K562 (cell line): ENCODE measurements at regions not wholly inside any gene's neighbourhood (a gene's known extent, or its start where the extent isn't known, plus 50 kb on each side); places are given as distances from the start of the nearest gene placed in this dataset.

Experiments used
- CHCHD3 ChIP-seq: fragments of 250-450 bp; sonication (Bioruptor Pico); IDR thresholded peaks from 2 replicates; pipeline ENCODE4 v2.1.2; 2022; ENCODE audit warnings: mild to moderate bottlenecking
- CTCF ChIP-seq, 3 experiments: IDR thresholded peaks in 2 of 3; conservative IDR thresholded peaks in 1 of 3; 2 replicates each; pipeline ENCODE4 v1.5.1; 2011 to 2012; ENCODE audit warnings: low read length in 3 of 3, mild to moderate bottlenecking in 3 of 3, control low read depth in 2 of 3, improper control_type of control experiment in 1 of 3, inconsistent platforms in 1 of 3, low read depth in 1 of 3, mixed read lengths in 1 of 3, moderate library complexity in 1 of 3; ENCODE audit not compliant: insufficient read depth in 2 of 3
- EHMT2 ChIP-seq: fragments of 450-650 bp; IDR thresholded peaks from 2 replicates; pipeline ENCODE4 v1.6.1; 2018; ENCODE audit warnings: antibody characterized with exemption
- EZH2 ChIP-seq: IDR thresholded peaks from 2 replicates; pipeline ENCODE4 v1.6.1; 2012; ENCODE audit warnings: low read depth, mild to moderate bottlenecking, inconsistent platforms, low read length, borderline replicate concordance
- HSF4 ChIP-seq: fragments of 250-450 bp; sonication (Bioruptor Pico); IDR thresholded peaks from 2 replicates; pipeline ENCODE4 v2.1.2; 2022; ENCODE audit warnings: mild to moderate bottlenecking, moderate library complexity, borderline replicate concordance
- POLR2A ChIP-seq: fragments of 450-650 bp; conservative IDR thresholded peaks from 2 replicates; pipeline ENCODE4 v1.6.1; 2016
- POLR2AphosphoS5 ChIP-seq: IDR thresholded peaks from 2 replicates; pipeline ENCODE4 v1.6.1; 2011; ENCODE audit warnings: mild to moderate bottlenecking, low read depth, low read length, moderate library complexity; ENCODE audit not compliant: control insufficient read depth, insufficient read depth
- SLC30A9 ChIP-seq: fragments of 250-450 bp; sonication (Bioruptor Pico); IDR thresholded peaks from 2 replicates; pipeline ENCODE4 v1.8.0; 2022; ENCODE audit warnings: mild to moderate bottlenecking, moderate library complexity
- SP1 ChIP-seq: sonication (generic); formaldehyde crosslinking; IDR thresholded peaks from 2 replicates; pipeline ENCODE4 v1.8.1; 2022; ENCODE audit warnings: mild to moderate bottlenecking, missing genetic modification reagents
- TAF1 ChIP-seq: IDR thresholded peaks from 2 replicates; pipeline ENCODE4 v1.6.1; 2011; ENCODE audit warnings: mild to moderate bottlenecking, low read length, moderate library complexity; ENCODE audit not compliant: insufficient read depth, control insufficient read depth, severe bottlenecking; ENCODE audit errors: extremely low read depth
- TFE3 ChIP-seq: fragments of 450-650 bp; formaldehyde crosslinking; IDR thresholded peaks from 2 replicates; pipeline ENCODE4 v1.4.0; 2020; ENCODE audit warnings: mild to moderate bottlenecking, mixed read lengths
- TF ChIP-seq, protein P1 (sequence below): sonication (generic); formaldehyde crosslinking; IDR thresholded peaks from 2 replicates; pipeline ENCODE4 v1.9.0; 2022; ENCODE audit warnings: mild to moderate bottlenecking, missing genetic modification reagents
- TF ChIP-seq, protein P2 (sequence below): fragments of 450-650 bp; formaldehyde crosslinking; IDR thresholded peaks from 2 replicates; pipeline ENCODE4 v1.4.0; 2022; ENCODE audit warnings: missing genetic modification characterization
- TF ChIP-seq, protein P3 (sequence below), 2 experiments: fragments of 450-650 bp in 1 of 2; sonication (generic) in 1 of 2; formaldehyde crosslinking in 1 of 2; IDR thresholded peaks in 1 of 2; conservative IDR thresholded peaks in 1 of 2; 2 replicates each; pipeline versions ENCODE4 v1.6.1 to v1.8.1; 2016 to 2023; ENCODE audit warnings: mild to moderate bottlenecking in 2 of 2, moderate library complexity in 2 of 2, inconsistent platforms in 1 of 2, missing genetic modification reagents in 1 of 2

DNA sequence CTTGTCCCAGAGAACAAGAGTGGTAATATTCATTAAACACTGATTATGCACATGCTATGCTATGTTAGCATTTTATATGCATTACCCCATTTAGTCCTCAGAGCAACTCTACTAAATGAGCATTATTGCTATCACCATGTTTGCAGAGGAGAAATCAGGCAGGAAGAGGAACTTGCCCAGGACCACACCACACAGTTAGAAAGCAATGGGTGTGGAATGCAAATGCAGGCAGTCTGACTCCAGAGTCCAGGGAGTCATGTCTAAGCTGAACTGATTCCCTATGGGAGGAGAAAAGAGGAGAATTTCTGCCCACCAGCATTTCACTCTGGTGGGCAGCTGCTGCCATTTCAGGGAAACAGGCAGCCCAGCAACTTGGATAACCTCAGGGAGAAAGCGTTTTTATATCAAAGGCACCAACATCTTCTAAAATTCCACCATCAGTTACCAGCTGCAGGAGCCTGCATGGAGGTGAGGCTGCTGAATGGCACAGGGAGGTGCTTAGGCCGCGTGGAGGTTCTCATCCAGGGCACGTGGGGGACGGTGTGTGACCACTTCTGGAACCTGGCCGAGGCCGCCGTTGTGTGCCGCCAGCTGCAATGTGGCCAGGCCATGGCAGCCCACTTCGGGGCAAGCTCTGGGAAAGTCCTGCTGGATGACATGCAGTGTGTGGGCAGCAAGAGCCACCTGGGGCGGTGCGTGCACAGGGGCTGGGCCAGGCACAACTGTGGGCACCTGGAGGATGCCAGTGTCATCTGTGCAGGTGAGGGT, 68.2 kb upstream of the C10orf120 start:
- no peak for TF ChIP-seq EHMT2
- TF ChIP-seq CHCHD3 (CRISPR knock-in tag), result no peak
- TF ChIP-seq EZH2, result no peak
- TF ChIP-seq POLR2AphosphoS5, result no peak
- no peak for TF ChIP-seq POLR2A
- TF ChIP-seq HSF4 (CRISPR knock-in tag), result no peak
- no peak for TF ChIP-seq CTCF (IDR thresholded peaks at IDR 0.05 in 2 of 3, conservative IDR thresholded peaks at IDR 0.05 in 1 of 3; ENCODE audit: insufficient read depth in 2 of 3, low read depth in 1 of 3, low read length in 3 of 3)
- TF ChIP-seq TFE3 (CRISPR knock-in tag), result no peak
- TF ChIP-seq, protein P1, sequence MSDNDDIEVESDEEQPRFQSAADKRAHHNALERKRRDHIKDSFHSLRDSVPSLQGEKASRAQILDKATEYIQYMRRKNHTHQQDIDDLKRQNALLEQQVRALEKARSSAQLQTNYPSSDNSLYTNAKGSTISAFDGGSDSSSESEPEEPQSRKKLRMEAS (CRISPR knock-in tag), result no peak
- TF ChIP-seq SP1 (CRISPR knock-in tag), result no peak
- no peak for TF ChIP-seq SLC30A9
- TF ChIP-seq, protein P2, sequence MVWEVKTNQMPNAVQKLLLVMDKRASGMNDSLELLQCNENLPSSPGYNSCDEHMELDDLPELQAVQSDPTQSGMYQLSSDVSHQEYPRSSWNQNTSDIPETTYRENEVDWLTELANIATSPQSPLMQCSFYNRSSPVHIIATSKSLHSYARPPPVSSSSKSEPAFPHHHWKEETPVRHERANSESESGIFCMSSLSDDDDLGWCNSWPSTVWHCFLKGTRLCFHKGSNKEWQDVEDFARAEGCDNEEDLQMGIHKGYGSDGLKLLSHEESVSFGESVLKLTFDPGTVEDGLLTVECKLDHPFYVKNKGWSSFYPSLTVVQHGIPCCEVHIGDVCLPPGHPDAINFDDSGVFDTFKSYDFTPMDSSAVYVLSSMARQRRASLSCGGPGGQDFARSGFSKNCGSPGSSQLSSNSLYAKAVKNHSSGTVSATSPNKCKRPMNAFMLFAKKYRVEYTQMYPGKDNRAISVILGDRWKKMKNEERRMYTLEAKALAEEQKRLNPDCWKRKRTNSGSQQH (CRISPR knock-in tag), result no peak
- TF ChIP-seq TAF1, result no peak
- TF ChIP-seq, protein P3, sequence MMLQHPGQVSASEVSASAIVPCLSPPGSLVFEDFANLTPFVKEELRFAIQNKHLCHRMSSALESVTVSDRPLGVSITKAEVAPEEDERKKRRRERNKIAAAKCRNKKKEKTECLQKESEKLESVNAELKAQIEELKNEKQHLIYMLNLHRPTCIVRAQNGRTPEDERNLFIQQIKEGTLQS (IDR thresholded peaks at IDR 0.05), result no peak
- TF ChIP-seq, protein P3 (CRISPR knock-in tag; conservative IDR thresholded peaks at IDR 0.05), result no peak
